ENCODE measurements at regions not wholly inside any gene's neighbourhood (a gene's known extent, or its start where the extent isn't known, plus 50 kb on each side); places are given as distances from the start of the nearest gene placed in this dataset.

- DNase-seq (ENCODE audit: low read depth in 2 of 2) = no peak
These were observed 50.6 kb upstream of the ZEB2 start for GRCh38 chr2:144570566-144570965.

Measured in stimulated activated CD8-positive, alpha-beta memory T cell treated with anti-CD3 and anti-CD28 coated beads, Interleukin-2, amount 100 ng/mL, for 1 hour (primary cell).